PC-3 (cell line): ENCODE measurements at regions not wholly inside any gene's neighbourhood (a gene's known extent, or its start where the extent isn't known, plus 50 kb on each side); places are given as distances from the start of the nearest gene placed in this dataset.

Experiments used
- EZH2phosphoT487 ChIP-seq: fragments of 300-600 bp; sonication (generic); IDR thresholded peaks from 2 replicates; pipeline ENCODE4 v1.6.1; 2018; ENCODE audit warnings: mild to moderate bottlenecking, antibody characterized with exemption, low read length, borderline replicate concordance
- TF ChIP-seq, protein P1 (sequence below): fragments of 300-600 bp; sonication (generic); conservative IDR thresholded peaks from 2 replicates; pipeline ENCODE4 v1.5.1; 2017; ENCODE audit warnings: antibody characterized with exemption, low read depth, mild to moderate bottlenecking, low read length

DNA sequence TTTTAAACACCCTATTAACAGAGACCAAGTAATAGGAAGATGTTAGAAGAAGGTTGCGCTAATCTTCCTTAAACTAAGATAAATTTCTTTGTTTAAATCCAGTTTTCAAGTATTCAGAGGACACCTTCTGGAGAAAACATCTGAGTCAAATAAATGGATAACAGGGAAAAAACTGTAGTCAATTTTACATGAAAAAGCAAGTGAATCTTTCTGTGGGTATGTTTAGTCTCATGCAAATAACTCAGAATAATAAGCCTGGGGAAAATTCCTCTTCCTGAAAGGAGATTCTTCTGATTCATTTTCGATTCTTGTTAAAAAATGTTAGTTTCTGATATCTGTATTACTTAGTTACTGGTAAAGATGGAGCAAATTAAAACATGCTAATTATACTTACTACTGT lies 145.5 kb downstream of the CTH start:
- TF ChIP-seq, protein P1, sequence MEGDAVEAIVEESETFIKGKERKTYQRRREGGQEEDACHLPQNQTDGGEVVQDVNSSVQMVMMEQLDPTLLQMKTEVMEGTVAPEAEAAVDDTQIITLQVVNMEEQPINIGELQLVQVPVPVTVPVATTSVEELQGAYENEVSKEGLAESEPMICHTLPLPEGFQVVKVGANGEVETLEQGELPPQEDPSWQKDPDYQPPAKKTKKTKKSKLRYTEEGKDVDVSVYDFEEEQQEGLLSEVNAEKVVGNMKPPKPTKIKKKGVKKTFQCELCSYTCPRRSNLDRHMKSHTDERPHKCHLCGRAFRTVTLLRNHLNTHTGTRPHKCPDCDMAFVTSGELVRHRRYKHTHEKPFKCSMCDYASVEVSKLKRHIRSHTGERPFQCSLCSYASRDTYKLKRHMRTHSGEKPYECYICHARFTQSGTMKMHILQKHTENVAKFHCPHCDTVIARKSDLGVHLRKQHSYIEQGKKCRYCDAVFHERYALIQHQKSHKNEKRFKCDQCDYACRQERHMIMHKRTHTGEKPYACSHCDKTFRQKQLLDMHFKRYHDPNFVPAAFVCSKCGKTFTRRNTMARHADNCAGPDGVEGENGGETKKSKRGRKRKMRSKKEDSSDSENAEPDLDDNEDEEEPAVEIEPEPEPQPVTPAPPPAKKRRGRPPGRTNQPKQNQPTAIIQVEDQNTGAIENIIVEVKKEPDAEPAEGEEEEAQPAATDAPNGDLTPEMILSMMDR, result no peak
- TF ChIP-seq EZH2phosphoT487, result no peak
